ENCODE measurements at regions not wholly inside any gene's neighbourhood (a gene's known extent, or its start where the extent isn't known, plus 50 kb on each side); places are given as distances from the start of the nearest gene placed in this dataset.
"Not testable (repeated sequence)": the region's sequence is repeated elsewhere in the genome, so short reads cannot be mapped to it uniquely, and the experiment has no call there.

GRCh38 chr3:27641271-27641800 lies 80.8 kb downstream of the EOMES start:
- Histone ChIP-seq H3K36me3 (no peaks in the 10 kb centered on the region), H3K27me3 (replicated peaks) (no peaks in the 10 kb centered on the region), H3K27ac (no peak overlapping the region), H3K4me3 (no peak overlapping the region), H3K9me3 (replicated peaks) (no peaks in the 10 kb centered on the region), H3K4me1 (replicated peaks) (peaks cover 20% of the 10 kb centered on the region)
- no peak for DNase-seq (ENCODE audit: low read depth in 1 of 2, low spot score in 2 of 2)

- H3K36me3 ChIP-seq: no peaks in the 10 kb centered on the region
- no peak for DNase-seq (ENCODE audit: low read depth in 1 of 2, low spot score in 2 of 2)
- H3K27me3 ChIP-seq (replicated peaks): no peaks in the 10 kb centered on the region
- no peaks in the 10 kb centered on the region for H3K9me3 ChIP-seq (replicated peaks)
- H3K4me1 ChIP-seq (replicated peaks): peaks cover 20% of the 10 kb centered on the region
- no peak overlapping the region for H3K27ac ChIP-seq
- no peak overlapping the region for H3K4me3 ChIP-seq
These were observed 82.9 kb downstream of the EOMES start for GRCh38 chr3:27639271-27639670.

DNA sequence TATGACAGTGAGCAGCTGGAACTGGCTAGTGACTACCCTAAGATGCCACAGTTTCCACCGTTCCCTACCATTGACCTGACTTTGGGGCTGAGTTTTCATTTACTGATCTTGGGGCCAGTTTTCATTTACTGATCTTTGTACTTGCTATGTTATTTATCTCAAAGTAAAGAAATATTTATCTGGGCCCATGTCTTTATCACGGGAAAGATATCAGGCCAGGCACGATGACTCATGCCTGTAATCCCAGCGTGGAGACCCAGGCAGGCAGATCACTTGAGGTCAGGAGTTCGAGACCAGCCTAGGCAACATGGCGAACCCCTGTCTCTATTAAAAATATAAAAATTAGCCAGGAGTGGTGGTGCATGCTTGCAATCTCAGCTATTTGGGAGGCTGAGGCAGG lies 83.5 kb downstream of the EOMES start:
- Histone ChIP-seq H3K4me1 (replicated peaks) (peaks cover 23% of the 10 kb centered on the region), H3K36me3 (no peaks in the 10 kb centered on the region), H3K9me3 (replicated peaks) (no peaks in the 10 kb centered on the region), H3K27ac (no peak overlapping the region), H3K4me3 (no peak overlapping the region), H3K27me3 (replicated peaks) (no peaks in the 10 kb centered on the region)
- no peak for DNase-seq (ENCODE audit: low read depth in 1 of 2, low spot score in 2 of 2)

DNA sequence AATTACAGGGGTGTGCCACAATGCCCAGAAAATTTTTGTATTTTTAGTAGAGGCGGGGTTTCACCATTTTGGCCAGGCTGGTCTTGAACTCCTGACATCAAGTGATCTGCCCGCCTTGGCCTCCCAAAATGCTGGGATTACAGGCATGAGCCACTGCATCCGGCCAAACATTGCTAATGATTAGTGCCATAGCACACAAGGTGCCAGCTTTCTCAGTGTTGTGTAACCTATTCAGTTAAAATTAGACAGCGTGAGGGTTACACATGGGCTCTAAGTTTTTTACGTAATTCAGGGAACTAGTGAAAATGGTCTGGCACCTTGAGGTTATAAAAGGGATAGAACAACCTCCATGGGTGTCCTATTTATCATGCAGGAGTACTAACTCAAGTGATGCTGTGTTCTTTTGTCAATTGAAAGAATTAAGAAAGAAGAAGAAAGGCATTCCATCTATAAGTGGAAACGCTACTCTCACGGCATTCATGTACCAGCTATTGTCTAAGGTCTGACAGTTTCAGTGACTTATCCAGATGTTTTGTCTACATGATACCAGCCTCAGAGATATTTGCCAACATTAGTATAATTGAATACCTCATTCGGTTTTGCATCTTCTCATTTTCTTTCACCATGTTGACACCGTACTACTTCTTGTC lies 84.7 kb downstream of the EOMES start:
- Histone ChIP-seq H3K4me3 (no peak overlapping the region), H3K9me3 (replicated peaks) (no peaks in the 10 kb centered on the region), H3K27me3 (replicated peaks) (no peaks in the 10 kb centered on the region), H3K4me1 (replicated peaks) (peaks cover 19% of the 10 kb centered on the region), H3K36me3 (no peaks in the 10 kb centered on the region), H3K27ac (peak overlapping the region; percentile 17; the same call in 1 of the 2 replicates)
- DNase-seq (ENCODE audit: low read depth in 1 of 2, low spot score in 2 of 2): peak in 1 of 2 experiments; percentile 39

- H3K4me1 ChIP-seq (replicated peaks): peaks cover 33% of the 10 kb centered on the region
- not testable (repeated sequence) for H3K36me3 ChIP-seq; H3K27ac ChIP-seq; DNase-seq (ENCODE audit: low read depth in 1 of 2, low spot score in 2 of 2); H3K9me3 ChIP-seq (replicated peaks); H3K4me3 ChIP-seq; H3K27me3 ChIP-seq (replicated peaks)
These were observed 87.1 kb downstream of the EOMES start for GRCh38 chr3:27635006-27635405.

DNA sequence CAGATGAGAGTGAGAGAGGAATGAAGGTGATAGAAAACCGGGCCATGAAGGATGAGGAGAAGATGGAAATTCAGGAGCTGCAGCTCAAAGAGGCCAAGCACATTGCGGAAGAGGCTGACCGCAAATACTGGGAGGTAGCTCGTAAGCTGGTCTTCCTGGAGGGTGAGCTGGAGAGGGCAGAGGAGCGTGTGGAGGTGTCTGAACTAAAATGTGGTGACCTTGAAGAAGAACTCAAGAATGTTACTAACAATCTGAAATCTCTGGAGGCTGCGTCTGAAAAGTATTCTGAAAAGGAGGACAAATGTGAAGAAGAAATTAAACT lies 88.9 kb downstream of the EOMES start:
- Histone ChIP-seq H3K27ac (peak overlapping the region; percentile 73), H3K9me3 (replicated peaks) (no peaks in the 10 kb centered on the region), H3K4me1 (replicated peaks) (peaks cover 39% of the 10 kb centered on the region), H3K36me3 (no peaks in the 10 kb centered on the region), H3K27me3 (replicated peaks) (no peaks in the 10 kb centered on the region), H3K4me3 (peak overlapping the region; percentile 59)
- DNase-seq (ENCODE audit: low read depth in 1 of 2, low spot score in 2 of 2): peak; percentile 54 to 74

DNA sequence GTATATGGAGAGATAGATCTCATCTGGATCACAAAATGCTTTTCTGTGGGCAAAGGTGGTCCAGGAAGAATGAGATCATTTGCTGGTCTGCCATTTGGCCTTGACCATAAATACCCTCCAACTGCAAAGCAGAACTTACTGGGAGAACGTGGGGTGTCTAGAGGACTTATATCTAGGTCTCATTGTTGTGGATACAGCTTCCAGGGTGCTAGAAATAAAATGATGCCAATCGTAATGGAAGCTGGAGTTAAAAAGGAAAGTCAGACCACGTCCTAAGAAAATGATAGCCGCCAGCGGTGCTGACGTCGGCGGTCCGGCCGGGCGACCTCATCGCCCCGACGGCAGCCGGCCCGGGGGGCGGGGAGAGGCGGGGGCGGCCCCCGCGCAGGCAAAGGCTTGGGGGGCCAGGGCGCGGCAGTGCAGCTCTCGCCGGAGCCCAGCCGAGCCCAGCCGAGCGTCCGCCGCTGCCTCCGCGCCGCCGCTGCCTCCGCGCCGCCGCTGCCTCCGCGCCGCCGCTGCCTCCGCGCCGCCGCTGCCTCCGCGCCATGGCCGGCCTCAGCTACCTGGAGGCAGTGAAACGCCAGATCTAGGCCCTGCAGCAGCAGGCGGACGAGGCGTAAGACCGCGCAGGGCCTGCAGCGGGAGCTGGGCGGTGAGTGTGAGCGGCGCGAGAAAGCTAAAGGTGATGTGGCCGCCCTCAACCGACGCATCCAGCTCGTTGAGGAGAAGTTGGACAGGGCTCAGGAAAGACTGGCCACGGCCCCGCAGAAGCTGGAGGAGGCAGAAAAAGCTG lies 89.5 kb downstream of the EOMES start:
- Histone ChIP-seq H3K36me3 (no peaks in the 10 kb centered on the region), H3K4me3 (peak overlapping the region; percentile 59), H3K4me1 (replicated peaks) (peaks cover 39% of the 10 kb centered on the region), H3K27ac (peak overlapping the region; percentile 73), H3K27me3 (replicated peaks) (no peaks in the 10 kb centered on the region), H3K9me3 (replicated peaks) (no peaks in the 10 kb centered on the region)
- peak; percentile 41 to 52 for DNase-seq (ENCODE audit: low read depth in 1 of 2, low spot score in 2 of 2)

GRCh38 chr3:27630885-27631284 lies 91.2 kb downstream of the EOMES start:
- Histone ChIP-seq H3K27me3 (replicated peaks) (no peaks in the 10 kb centered on the region), H3K9me3 (replicated peaks) (no peaks in the 10 kb centered on the region), H3K36me3 (no peaks in the 10 kb centered on the region), H3K4me3 (no peak overlapping the region), H3K4me1 (replicated peaks) (peaks cover 41% of the 10 kb centered on the region), H3K27ac (no peak overlapping the region)
- DNase-seq (ENCODE audit: low read depth in 1 of 2, low spot score in 2 of 2): no peak

DNA sequence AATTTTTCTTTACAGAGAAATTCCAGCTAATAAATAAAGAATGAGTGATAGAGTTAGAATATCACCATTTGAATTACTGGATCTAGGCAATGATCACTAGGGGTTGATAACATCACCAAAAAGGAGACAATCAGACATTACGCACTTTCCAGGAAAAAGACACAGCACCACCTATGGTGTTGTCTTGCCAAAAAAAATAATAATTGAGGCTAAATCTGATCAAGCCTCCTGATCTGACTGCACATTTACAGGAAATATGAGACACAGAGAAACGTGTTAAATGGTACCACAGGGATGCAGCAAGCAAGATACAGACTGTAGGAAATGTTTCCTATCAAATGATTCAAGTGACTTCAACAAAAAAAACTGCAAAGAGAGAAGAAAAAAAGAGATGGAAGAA lies 92.8 kb downstream of the EOMES start:
- Histone ChIP-seq H3K27me3 (replicated peaks) (no peaks in the 10 kb centered on the region), H3K4me1 (replicated peaks) (peaks cover 41% of the 10 kb centered on the region), H3K9me3 (replicated peaks) (no peaks in the 10 kb centered on the region), H3K36me3 (no peaks in the 10 kb centered on the region), H3K4me3 (no peak overlapping the region), H3K27ac (no peak overlapping the region)
- DNase-seq (ENCODE audit: low read depth in 1 of 2, low spot score in 2 of 2): no peak

DNA sequence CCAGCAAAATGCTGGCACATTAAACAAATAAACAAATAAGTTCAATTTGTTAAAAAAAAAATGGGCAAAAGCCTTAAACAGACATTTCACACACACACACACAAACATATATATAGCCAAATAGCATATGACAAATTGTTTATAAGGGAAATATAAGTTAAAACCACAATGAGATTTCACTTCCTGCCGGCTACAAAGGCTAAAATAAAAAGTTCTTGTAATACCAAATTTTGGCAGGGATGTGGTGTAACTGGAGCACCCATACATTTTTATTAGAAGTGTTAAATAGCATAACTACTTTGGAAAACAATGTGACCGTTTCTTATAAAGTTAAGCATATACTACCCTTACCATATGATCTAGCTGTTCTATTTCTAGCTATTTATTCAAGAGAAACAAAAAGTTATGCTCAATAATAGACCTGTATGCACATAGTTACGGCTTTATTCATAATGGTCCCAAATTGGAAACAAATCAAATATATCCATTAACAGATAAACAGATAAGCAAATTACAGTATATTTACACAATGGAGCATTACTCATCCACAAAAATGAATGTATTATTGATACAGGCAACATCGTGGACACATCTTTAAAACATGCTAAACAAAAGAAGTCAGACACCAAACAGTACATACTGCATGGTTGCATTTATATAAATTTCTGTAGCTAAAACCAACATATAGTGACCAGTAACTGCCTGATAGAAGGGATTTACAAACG lies 93.9 kb downstream of the EOMES start:
- Histone ChIP-seq H3K4me3 (no peak overlapping the region), H3K36me3 (no peaks in the 10 kb centered on the region), H3K4me1 (replicated peaks) (peaks cover 41% of the 10 kb centered on the region), H3K9me3 (replicated peaks) (no peaks in the 10 kb centered on the region), H3K27ac (no peak overlapping the region), H3K27me3 (replicated peaks) (no peaks in the 10 kb centered on the region)
- no peak for DNase-seq (ENCODE audit: low read depth in 1 of 2, low spot score in 2 of 2)

GRCh38 chr3:27626596-27627118 lies 95.5 kb downstream of the EOMES start:
- H3K4me1 ChIP-seq (replicated peaks): peaks cover 47% of the 10 kb centered on the region
- no peak overlapping the region for H3K4me3 ChIP-seq

GRCh38 chr3:27625864-27626263 lies 96.3 kb downstream of the EOMES start:
- Histone ChIP-seq H3K4me3 (no peak overlapping the region), H3K36me3 (no peaks in the 10 kb centered on the region), H3K4me1 (replicated peaks) (peaks cover 41% of the 10 kb centered on the region), H3K9me3 (replicated peaks) (no peaks in the 10 kb centered on the region), H3K27me3 (replicated peaks) (no peaks in the 10 kb centered on the region), H3K27ac (no peak overlapping the region)
- no peak for DNase-seq (ENCODE audit: low read depth in 1 of 2, low spot score in 2 of 2)

More at GRCh38 chr3:27626596-27627118, 95.5 kb downstream of the EOMES start:
- no peaks in the 10 kb centered on the region for H3K27me3 ChIP-seq (replicated peaks)
- no peaks in the 10 kb centered on the region for H3K36me3 ChIP-seq
- H3K9me3 ChIP-seq (replicated peaks): no peaks in the 10 kb centered on the region
- H3K27ac ChIP-seq: no peak overlapping the region
- DNase-seq (ENCODE audit: low read depth in 1 of 2, low spot score in 2 of 2): no peak

- Histone ChIP-seq H3K4me3 (no peak overlapping the region), H3K9me3 (replicated peaks) (no peaks in the 10 kb centered on the region), H3K36me3 (no peaks in the 10 kb centered on the region), H3K27me3 (replicated peaks) (no peaks in the 10 kb centered on the region), H3K27ac (peak overlapping the region; percentile 27), H3K4me1 (replicated peaks) (peaks cover 41% of the 10 kb centered on the region)
- peak; percentile 53 to 68 for DNase-seq (ENCODE audit: low read depth in 1 of 2, low spot score in 2 of 2)
These were observed 98.9 kb downstream of the EOMES start for GRCh38 chr3:27623085-27623753.
